Middle frontal gyrus (tissue), 1 donor: ENCODE measurements at regions not wholly inside any gene's neighbourhood (a gene's known extent, or its start where the extent isn't known, plus 50 kb on each side); places are given as distances from the start of the nearest gene placed in this dataset.

Experiments
- DNase-seq: peaks from one replicate; pipeline ENCODE4 v3.0.0-alpha.2; 2015; ENCODE audit warnings: low spot score; ENCODE audit errors: extremely low spot score

- DNase-seq: no peak
These were observed 119.6 kb upstream of the SSTR4 start for GRCh38 chr20:22915512-22915911.

GRCh38 chr20:22916021-22916842 is 118.9 kb upstream of the SSTR4 start:
- no peak for DNase-seq

- DNase-seq: no peak
These were observed 116.7 kb upstream of the SSTR4 start for GRCh38 chr20:22918286-22918983.

DNA sequence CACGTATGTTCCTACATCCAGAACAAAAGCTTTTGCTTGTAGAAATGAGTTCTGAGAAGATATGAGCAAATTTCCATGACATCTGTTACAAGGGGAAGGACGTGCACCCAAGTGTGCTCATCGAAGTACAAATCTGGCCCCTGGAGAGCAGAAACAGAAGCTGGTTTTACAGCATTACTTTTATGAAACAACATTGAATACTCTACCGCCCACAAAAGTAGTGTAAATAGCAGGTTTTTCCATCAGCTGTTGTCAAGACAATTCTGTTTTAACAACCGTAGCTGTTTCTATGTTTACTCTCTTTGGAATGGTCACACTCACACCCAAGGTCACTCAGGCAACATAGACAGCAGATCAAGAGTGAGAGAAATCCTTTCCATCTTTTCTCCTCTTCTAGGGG is 114.2 kb upstream of the SSTR4 start:
- DNase-seq: no peak

DNA sequence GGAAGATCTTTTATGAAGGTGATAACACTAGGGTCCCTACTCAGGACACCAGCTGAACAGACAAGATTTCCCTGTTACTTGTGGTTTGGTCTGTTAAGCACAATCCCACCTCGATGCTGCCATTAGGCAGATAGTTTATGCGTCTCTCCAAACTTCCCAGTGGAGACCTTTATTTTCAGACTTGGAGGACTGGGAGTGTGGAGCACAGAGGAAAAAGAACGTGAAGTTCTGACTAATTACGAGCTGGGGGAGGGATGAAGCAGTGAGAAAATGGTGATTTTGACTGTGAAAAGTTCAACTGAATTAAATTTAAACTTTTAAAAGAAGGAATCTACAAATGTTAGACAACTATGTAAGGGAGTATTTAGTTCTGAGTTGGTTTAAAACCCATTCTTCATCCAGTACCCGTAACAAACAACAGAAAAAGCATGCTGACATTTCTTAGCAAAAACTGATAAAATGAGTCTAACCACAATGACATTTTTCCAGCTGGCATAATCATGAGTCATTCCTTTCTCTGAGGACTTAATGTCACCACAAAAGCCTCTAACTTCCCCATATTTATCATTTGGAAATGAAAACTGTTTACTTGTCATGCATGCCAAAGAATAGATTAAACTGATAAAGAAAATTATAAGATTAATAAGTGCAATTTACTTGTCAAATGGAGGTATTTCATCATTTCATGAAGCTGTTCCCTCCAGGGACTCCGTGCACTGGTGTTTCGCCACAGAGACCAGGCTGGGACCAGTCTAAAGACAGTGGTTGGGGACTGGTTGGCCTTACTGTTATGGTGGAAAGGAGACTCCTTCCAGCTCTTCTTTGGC is 113.3 kb upstream of the SSTR4 start:
- no peak for DNase-seq

DNA sequence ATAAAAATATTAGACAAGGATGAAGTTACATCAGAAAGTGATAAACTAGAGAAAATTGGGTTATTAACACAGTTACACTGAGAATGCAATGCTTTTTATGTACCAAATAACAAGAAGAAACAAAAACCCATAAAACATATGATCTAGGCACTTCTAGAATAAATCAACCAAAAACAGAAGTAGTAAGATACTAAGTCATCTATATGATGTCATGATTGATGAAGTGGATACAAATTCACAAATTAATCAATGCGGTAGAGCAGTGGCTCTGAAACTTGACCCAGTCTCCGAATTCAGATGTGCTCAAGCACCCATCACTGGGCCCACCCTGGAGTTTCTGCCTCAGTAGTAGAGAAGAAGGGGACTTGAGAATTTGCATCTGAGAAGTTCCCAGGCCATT is 112.1 kb upstream of the SSTR4 start:
- no peak for DNase-seq

GRCh38 chr20:22924046-22924737 is 110.9 kb upstream of the SSTR4 start:
- DNase-seq: no peak

- no peak for DNase-seq
These were observed 110.0 kb upstream of the SSTR4 start for GRCh38 chr20:22924949-22925612.

- no peak for DNase-seq
These were observed 109.5 kb upstream of the SSTR4 start for GRCh38 chr20:22925613-22925983.

DNA sequence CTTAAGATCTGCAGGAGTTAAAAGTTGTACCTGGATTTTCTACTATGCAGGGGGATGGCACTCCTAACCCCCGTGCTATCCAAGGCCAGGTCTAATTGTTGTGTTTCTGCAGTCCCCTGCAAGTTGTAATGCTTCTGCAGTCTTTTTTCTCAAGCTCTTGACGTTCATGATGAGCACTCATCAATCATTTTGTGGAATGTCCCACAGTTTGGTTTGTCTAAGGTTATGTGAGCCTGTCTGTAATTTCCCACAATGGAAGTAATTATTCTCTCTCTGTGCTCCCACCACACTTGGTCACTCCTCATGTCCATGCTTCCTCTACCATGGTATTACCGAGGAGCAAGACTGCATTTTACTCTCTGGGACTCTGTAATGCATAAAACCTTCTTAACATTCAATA is 107.6 kb upstream of the SSTR4 start:
- DNase-seq: no peak

DNA sequence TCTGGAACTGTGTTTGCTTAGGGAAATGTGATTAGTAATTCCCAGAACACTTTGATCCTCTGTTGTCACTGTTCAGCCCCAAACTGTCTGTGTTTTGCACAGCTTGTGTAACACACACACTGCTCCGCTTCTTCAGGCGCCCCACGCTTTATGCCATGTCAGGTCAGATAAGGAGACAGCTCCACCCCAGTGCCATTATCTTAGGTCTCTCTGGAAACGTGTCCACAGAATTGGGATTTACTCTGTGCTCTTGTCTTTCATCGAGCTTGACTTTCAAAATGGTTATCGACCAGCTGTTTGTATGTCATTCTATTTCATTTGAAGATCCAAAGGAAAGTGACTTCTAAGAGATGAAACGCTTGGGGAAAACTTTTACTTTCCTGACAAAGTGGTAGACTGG is 106.4 kb upstream of the SSTR4 start:
- DNase-seq: no peak

DNA sequence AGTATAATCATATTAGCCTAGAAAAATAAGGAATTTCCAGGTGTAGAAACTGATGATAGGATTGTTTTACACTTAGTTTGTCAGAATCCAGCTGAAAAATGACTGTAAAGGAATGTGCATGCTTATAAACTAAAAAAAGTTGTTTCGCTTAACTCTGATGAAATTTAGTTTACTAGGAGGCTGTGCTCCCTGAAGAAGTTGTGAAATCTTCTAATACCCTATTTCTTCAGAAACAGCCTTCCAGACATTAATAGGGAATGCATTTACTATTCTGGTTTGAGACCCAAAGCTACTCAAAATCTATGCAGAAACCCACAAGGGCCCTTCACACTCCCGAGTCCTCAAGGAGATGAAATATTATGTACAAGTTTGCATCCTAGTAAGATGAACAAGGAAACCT is 105.5 kb upstream of the SSTR4 start:
- no peak for DNase-seq

GRCh38 chr20:22931653-22932608 is 103.2 kb upstream of the SSTR4 start:
- DNase-seq: no peak

- DNase-seq: no peak
These were observed 95.9 kb upstream of the SSTR4 start for GRCh38 chr20:22939181-22939580.

DNA sequence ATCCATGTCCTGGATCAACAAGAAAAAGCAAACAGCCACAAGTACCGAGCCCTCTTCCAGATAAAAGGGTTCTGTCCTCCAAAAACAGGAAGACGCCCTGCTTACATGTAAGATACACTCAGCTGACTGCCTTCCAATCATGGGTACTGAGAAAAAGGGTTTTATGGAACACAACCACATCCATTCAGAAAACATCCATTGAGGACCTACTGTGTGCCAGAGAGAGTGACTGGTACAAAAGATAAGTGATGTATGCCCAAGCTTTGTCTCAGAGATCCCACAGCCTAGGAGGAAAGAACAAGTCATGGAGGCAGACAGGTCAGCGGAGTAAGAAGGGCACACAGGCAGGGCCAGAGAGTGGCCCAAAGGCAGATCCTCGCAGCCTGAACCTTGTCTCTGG is 94.8 kb upstream of the SSTR4 start:
- no peak for DNase-seq

- DNase-seq: no peak
These were observed 93.6 kb upstream of the SSTR4 start for GRCh38 chr20:22941550-22941949.

GRCh38 chr20:22942742-22943141 is 92.4 kb upstream of the SSTR4 start:
- no peak for DNase-seq

GRCh38 chr20:22944062-22944461 is 91.0 kb upstream of the SSTR4 start:
- no peak for DNase-seq

DNA sequence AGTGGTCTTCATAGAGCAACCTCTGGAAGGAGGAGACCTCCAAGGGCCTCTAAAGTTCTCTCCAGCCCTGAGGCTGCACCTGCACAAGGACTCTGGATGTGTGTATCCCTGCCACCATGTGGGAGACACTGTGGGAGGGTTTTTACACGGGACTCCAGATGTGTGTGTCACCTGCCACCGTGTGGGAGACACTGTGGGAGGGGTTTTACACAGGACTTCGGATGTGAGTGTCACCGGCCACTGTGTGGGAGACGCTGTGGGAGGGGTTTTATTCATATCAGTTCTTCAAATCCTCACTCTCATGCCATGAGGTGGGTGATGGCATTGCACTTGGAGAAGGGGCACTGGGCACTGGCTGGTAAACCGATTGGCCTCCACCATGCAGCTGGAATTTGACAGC is 90.2 kb upstream of the SSTR4 start:
- no peak for DNase-seq

DNA sequence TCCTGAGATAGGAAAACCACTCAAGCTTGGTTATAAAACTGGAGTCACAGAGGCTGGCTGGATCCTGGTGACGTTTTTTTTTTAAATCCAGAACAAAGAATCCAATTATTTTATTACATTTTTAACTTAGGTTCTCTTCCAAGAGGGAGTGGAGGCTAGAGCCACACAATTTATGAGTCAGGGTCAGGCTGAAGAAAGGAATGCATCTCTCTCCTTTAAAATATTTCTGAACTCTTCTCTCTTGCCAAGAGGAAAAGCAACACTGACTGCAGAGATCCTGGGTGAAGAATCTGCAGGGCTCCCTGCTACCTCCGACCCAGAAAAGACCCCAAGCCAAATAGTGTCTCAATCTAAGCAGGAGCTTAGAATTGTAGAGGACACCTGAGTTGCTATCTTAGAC is 88.5 kb upstream of the SSTR4 start:
- DNase-seq: no peak
